Kasumi-1 (cell line): ENCODE measurements at regions not wholly inside any gene's neighbourhood (a gene's known extent, or its start where the extent isn't known, plus 50 kb on each side); places are given as distances from the start of the nearest gene placed in this dataset.

Experiments used
- DNase-seq, 2 experiments: peaks; one replicate each; lab custom pipeline; 2025; lab: John Stamatoyannopoulos, UW

- DNase-seq, result no peak
Observed at GRCh38 chr11:96894587-96894986, 504.8 kb downstream of the JRKL start.

- no peak for DNase-seq
Observed at GRCh38 chr11:96899971-96900370, 510.2 kb downstream of the JRKL start.

GRCh38 chr11:96905143-96905542 lies 515.3 kb downstream of the JRKL start:
- no peak for DNase-seq

- DNase-seq, result no peak
Observed at GRCh38 chr11:96905663-96906062, 515.9 kb downstream of the JRKL start.

GRCh38 chr11:96906476-96906875 lies 516.7 kb downstream of the JRKL start:
- no peak for DNase-seq

GRCh38 chr11:96925862-96926261 lies 536.0 kb downstream of the JRKL start:
- no peak for DNase-seq

GRCh38 chr11:96940227-96940626 lies 550.4 kb downstream of the JRKL start:
- DNase-seq, result no peak

- no peak for DNase-seq
Observed at GRCh38 chr11:96942855-96943254, 553.0 kb downstream of the JRKL start.

- peak in 1 of 2 experiments; percentile 26 for DNase-seq
Observed at GRCh38 chr11:96943970-96944369, 554.2 kb downstream of the JRKL start.

GRCh38 chr11:96948066-96948465 lies 558.3 kb downstream of the JRKL start:
- DNase-seq, result no peak

- DNase-seq, result no peak
Observed at GRCh38 chr11:96949464-96949863, 559.7 kb downstream of the JRKL start.

GRCh38 chr11:96954587-96955242 lies 564.9 kb downstream of the JRKL start:
- no peak for DNase-seq

- no peak for DNase-seq
Observed at GRCh38 chr11:96960476-96960875, 570.7 kb downstream of the JRKL start.

- DNase-seq, result no peak
Observed at GRCh38 chr11:96960926-96961325, 571.1 kb downstream of the JRKL start.

GRCh38 chr11:96961931-96962330 lies 572.1 kb downstream of the JRKL start:
- no peak for DNase-seq

GRCh38 chr11:96963375-96963774 lies 573.6 kb downstream of the JRKL start:
- no peak for DNase-seq

GRCh38 chr11:96964661-96965060 lies 574.8 kb downstream of the JRKL start:
- no peak for DNase-seq

GRCh38 chr11:96967616-96968015 lies 577.8 kb downstream of the JRKL start:
- no peak for DNase-seq

GRCh38 chr11:96969251-96969650 lies 579.4 kb downstream of the JRKL start:
- no peak for DNase-seq

GRCh38 chr11:96978751-96979150 lies 588.9 kb downstream of the JRKL start:
- DNase-seq, result no peak

GRCh38 chr11:96986516-96986915 lies 596.7 kb downstream of the JRKL start:
- DNase-seq, result no peak

GRCh38 chr11:96990914-96991313 lies 601.1 kb downstream of the JRKL start:
- DNase-seq, result no peak

- DNase-seq, result no peak
Observed at GRCh38 chr11:97000481-97000880, 610.7 kb downstream of the JRKL start.

- DNase-seq, result no peak
Observed at GRCh38 chr11:97007283-97007682, 617.5 kb downstream of the JRKL start.
